ENCODE measurements at regions not wholly inside any gene's neighbourhood (a gene's known extent, or its start where the extent isn't known, plus 50 kb on each side); places are given as distances from the start of the nearest gene placed in this dataset.

DNA sequence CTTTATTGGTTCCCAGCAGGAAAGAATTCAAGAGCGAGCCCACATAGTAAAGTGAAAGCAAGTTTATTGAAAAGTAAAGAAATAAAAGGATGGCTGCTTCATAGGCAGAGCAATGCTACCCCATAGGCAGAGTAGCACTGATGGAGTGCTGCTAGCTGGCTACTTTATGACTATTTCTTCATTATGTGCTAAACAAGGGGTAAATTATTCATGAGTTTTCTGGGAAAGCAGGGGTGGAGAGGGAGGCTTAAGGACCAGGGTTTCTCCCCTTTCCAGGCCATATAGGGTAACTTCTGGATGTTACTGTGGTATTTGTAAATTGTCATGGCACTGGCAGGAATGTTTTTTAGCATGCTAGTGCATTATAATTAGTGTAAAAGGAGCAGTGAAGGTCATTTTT is 1271.4 kb downstream of the KCNT2 start (continued):
- TF ChIP-seq, protein P1, sequence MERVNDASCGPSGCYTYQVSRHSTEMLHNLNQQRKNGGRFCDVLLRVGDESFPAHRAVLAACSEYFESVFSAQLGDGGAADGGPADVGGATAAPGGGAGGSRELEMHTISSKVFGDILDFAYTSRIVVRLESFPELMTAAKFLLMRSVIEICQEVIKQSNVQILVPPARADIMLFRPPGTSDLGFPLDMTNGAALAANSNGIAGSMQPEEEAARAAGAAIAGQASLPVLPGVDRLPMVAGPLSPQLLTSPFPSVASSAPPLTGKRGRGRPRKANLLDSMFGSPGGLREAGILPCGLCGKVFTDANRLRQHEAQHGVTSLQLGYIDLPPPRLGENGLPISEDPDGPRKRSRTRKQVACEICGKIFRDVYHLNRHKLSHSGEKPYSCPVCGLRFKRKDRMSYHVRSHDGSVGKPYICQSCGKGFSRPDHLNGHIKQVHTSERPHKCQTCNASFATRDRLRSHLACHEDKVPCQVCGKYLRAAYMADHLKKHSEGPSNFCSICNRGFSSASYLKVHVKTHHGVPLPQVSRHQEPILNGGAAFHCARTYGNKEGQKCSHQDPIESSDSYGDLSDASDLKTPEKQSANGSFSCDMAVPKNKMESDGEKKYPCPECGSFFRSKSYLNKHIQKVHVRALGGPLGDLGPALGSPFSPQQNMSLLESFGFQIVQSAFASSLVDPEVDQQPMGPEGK (CRISPR knock-in tag; IDR thresholded peaks at IDR 0.05; ENCODE audit: borderline replicate concordance): no peak
- TF ChIP-seq BACH2 (CRISPR knock-in tag; IDR thresholded peaks at IDR 0.05; ENCODE audit: borderline replicate concordance): no peak
- no peak for TF ChIP-seq RARB (CRISPR knock-in tag; IDR thresholded peaks at IDR 0.05)
- no peak for TF ChIP-seq ISL1 (CRISPR knock-in tag; IDR thresholded peaks at IDR 0.05)
- TF ChIP-seq ZFP30 (CRISPR knock-in tag; IDR thresholded peaks at IDR 0.05): no peak

DNA sequence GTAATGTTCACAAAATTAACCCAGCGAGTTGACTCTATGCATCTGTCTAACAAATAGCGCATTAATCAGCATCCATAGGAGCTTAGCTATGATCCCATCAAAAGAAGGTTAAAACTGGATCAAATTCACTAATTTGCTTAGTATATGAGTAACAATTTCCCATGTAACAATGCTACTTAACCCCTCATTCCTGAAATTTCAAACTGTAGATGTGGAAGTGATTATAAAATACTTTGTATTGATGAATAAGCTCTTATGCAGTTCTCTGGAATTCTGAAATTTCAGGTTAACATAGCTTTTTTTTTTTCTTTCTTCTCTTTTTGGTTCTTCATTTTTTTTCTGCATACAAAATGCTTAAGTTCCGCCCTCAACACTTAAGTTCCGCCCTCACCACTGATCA is 1272.7 kb downstream of the KCNT2 start:
- ATAC-seq: no peak
- TF ChIP-seq TOX (CRISPR knock-in tag; IDR thresholded peaks at IDR 0.05; ENCODE audit: borderline replicate concordance): no peak
- no peak for TF ChIP-seq ZNF8 (CRISPR knock-in tag; IDR thresholded peaks at IDR 0.05)
- TF ChIP-seq RARB (CRISPR knock-in tag; IDR thresholded peaks at IDR 0.05): no peak
- TF ChIP-seq, protein P2, sequence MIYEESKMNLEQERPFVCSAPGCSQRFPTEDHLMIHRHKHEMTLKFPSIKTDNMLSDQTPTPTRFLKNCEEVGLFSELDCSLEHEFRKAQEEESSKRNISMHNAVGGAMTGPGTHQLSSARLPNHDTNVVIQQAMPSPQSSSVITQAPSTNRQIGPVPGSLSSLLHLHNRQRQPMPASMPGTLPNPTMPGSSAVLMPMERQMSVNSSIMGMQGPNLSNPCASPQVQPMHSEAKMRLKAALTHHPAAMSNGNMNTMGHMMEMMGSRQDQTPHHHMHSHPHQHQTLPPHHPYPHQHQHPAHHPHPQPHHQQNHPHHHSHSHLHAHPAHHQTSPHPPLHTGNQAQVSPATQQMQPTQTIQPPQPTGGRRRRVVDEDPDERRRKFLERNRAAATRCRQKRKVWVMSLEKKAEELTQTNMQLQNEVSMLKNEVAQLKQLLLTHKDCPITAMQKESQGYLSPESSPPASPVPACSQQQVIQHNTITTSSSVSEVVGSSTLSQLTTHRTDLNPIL (CRISPR knock-in tag; IDR thresholded peaks at IDR 0.05; ENCODE audit: low read depth): no peak
- TF ChIP-seq OSR1 (CRISPR knock-in tag; IDR thresholded peaks at IDR 0.05): no peak

DNA sequence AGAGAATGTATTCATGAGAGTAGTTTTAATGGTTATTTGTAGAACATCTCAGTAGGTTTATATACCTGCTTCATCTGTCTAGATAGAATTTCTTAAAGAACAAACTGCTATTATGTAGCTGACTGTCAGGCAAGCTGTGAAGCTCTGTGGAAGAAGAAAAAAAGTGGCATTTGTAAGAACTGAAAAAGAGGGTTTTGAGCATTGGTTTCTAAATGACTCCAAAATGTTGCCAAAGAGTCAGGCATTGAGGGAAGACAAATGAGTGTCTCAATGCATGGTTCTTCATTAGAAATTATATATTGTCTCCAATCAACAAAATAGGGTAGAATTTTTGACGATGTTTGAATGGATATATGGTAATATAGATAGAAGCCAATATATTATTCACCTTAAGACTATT is 1276.1 kb downstream of the KCNT2 start:
- no peak for ATAC-seq
- TF ChIP-seq, protein P1 (CRISPR knock-in tag; IDR thresholded peaks at IDR 0.05; ENCODE audit: borderline replicate concordance): no peak
- TF ChIP-seq RARB (CRISPR knock-in tag; IDR thresholded peaks at IDR 0.05) (no peak), ZNF8 (CRISPR knock-in tag; IDR thresholded peaks at IDR 0.05) (no peak), ESRRG (CRISPR knock-in tag; IDR thresholded peaks at IDR 0.05) (no peak), GLIS3 (CRISPR knock-in tag; IDR thresholded peaks at IDR 0.05) (no peak), TCF4 (CRISPR knock-in tag; IDR thresholded peaks at IDR 0.05; ENCODE audit: borderline replicate concordance) (no peak), ZNF70 (CRISPR knock-in tag; IDR thresholded peaks at IDR 0.05) (no peak), ZFP3 (CRISPR knock-in tag; IDR thresholded peaks at IDR 0.05) (no peak), OSR1 (CRISPR knock-in tag; IDR thresholded peaks at IDR 0.05) (no peak), BACH2 (CRISPR knock-in tag; IDR thresholded peaks at IDR 0.05; ENCODE audit: borderline replicate concordance) (no peak), CSDC2 (CRISPR knock-in tag; IDR thresholded peaks at IDR 0.05) (no peak), PPARA (CRISPR knock-in tag; IDR thresholded peaks at IDR 0.05; ENCODE audit: borderline replicate concordance) (no peak), ZC3H10 (CRISPR knock-in tag; IDR thresholded peaks at IDR 0.05) (no peak), TOX (CRISPR knock-in tag; IDR thresholded peaks at IDR 0.05; ENCODE audit: borderline replicate concordance) (no peak)
- TF ChIP-seq, protein P3, sequence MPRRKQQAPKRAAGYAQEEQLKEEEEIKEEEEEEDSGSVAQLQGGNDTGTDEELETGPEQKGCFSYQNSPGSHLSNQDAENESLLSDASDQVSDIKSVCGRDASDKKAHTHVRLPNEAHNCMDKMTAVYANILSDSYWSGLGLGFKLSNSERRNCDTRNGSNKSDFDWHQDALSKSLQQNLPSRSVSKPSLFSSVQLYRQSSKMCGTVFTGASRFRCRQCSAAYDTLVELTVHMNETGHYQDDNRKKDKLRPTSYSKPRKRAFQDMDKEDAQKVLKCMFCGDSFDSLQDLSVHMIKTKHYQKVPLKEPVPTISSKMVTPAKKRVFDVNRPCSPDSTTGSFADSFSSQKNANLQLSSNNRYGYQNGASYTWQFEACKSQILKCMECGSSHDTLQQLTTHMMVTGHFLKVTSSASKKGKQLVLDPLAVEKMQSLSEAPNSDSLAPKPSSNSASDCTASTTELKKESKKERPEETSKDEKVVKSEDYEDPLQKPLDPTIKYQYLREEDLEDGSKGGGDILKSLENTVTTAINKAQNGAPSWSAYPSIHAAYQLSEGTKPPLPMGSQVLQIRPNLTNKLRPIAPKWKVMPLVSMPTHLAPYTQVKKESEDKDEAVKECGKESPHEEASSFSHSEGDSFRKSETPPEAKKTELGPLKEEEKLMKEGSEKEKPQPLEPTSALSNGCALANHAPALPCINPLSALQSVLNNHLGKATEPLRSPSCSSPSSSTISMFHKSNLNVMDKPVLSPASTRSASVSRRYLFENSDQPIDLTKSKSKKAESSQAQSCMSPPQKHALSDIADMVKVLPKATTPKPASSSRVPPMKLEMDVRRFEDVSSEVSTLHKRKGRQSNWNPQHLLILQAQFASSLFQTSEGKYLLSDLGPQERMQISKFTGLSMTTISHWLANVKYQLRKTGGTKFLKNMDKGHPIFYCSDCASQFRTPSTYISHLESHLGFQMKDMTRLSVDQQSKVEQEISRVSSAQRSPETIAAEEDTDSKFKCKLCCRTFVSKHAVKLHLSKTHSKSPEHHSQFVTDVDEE (CRISPR knock-in tag; IDR thresholded peaks at IDR 0.05): no peak

DNA sequence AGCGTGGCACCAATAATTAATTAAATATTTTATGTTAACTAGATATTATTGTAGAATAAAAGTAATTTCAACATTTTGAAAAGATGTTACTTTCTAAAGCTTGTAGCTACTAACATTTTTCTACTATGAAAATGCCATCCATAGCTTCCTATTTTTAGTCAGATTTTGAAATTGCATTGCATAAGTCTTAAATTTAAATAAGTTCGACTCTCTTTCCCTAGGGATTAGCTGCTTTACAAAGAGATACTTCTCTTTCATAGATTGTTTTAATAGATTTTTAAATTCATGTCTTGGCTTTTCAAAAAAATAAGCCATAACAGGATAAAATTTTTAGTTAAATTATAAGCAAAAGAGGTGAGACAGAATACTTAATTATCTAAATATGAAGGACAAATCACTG is 1279.6 kb downstream of the KCNT2 start:
- TF ChIP-seq, protein P2 (CRISPR knock-in tag; IDR thresholded peaks at IDR 0.05; ENCODE audit: low read depth): no peak
- no peak for TF ChIP-seq ISL1 (CRISPR knock-in tag; IDR thresholded peaks at IDR 0.05)
- no peak for TF ChIP-seq GLIS3 (CRISPR knock-in tag; IDR thresholded peaks at IDR 0.05)
- TF ChIP-seq, protein P4, sequence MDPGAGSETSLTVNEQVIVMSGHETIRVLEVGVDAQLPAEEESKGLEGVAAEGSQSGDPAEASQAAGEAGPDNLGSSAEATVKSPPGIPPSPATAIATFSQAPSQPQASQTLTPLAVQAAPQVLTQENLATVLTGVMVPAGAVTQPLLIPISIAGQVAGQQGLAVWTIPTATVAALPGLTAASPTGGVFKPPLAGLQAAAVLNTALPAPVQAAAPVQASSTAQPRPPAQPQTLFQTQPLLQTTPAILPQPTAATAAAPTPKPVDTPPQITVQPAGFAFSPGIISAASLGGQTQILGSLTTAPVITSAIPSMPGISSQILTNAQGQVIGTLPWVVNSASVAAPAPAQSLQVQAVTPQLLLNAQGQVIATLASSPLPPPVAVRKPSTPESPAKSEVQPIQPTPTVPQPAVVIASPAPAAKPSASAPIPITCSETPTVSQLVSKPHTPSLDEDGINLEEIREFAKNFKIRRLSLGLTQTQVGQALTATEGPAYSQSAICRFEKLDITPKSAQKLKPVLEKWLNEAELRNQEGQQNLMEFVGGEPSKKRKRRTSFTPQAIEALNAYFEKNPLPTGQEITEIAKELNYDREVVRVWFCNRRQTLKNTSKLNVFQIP (CRISPR knock-in tag; IDR thresholded peaks at IDR 0.05; ENCODE audit: borderline replicate concordance, low read depth): no peak
- ATAC-seq: no peak
